GM23338 (cell line): ENCODE measurements at regions not wholly inside any gene's neighbourhood (a gene's known extent, or its start where the extent isn't known, plus 50 kb on each side); places are given as distances from the start of the nearest gene placed in this dataset.
A peak's percentile ranks its signal among the peaks of the same experiment; 100 is the strongest.

Experiments
- CREB1 ChIP-seq: fragments of 250-450 bp; sonication (Bioruptor Pico); IDR thresholded peaks from 2 replicates; pipeline ENCODE4 v1.5.0; 2020; ENCODE audit warnings: low read depth, mild to moderate bottlenecking, moderate library complexity
- EZH2 ChIP-seq: fragments of 200-600 bp; sonication (generic); IDR thresholded peaks from one replicate; pipeline ENCODE4 v1.8.0; 2017; ENCODE audit warnings: antibody characterized with exemption, mild to moderate bottlenecking, low read depth; ENCODE audit not compliant: unreplicated experiment
- POLR2AphosphoS5 ChIP-seq: IDR thresholded peaks from 2 replicates; pipeline ENCODE4 v1.6.1; 2016; ENCODE audit warnings: antibody characterized with exemption, low read depth
- TF ChIP-seq, protein P1 (sequence below), 2 experiments: fragments of 200-600 bp in 1 of 2; sonication (generic) in 1 of 2; conservative IDR thresholded peaks; 2 replicates each; pipeline versions ENCODE4 v1.5.1 to v1.6.1; 2016 to 2017; ENCODE audit warnings: antibody characterized with exemption in 2 of 2, low read depth in 2 of 2, mild to moderate bottlenecking in 2 of 2, moderate library complexity in 1 of 2

DNA sequence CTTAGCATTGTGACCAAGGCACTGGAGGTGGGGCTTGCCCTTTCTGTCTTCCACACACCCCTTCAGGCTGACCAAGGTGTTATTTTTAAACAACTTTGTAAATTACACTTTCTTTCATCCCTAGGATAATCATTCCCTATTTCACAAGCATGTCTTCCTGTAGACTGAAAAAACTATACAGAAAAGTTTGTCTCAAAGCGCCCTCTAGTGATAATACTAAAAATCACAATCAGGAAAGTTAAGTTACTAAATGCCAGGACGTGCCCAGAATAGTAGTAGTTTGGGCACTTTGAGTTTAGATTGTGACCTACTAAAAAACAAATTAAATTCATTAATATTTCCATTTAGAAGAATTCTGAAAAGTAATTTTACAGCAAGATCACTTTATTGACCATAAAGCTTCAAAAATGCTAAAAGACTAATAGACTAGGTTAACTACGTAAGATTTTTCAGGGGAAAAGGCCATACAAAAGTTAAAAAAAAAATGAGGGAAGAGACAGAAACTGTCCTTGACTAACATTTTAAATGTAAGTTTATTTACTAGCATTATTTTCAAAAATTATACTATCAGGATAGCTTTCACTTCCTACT, 123.3 kb upstream of the DUSP22 start:
- TF ChIP-seq, protein P1, sequence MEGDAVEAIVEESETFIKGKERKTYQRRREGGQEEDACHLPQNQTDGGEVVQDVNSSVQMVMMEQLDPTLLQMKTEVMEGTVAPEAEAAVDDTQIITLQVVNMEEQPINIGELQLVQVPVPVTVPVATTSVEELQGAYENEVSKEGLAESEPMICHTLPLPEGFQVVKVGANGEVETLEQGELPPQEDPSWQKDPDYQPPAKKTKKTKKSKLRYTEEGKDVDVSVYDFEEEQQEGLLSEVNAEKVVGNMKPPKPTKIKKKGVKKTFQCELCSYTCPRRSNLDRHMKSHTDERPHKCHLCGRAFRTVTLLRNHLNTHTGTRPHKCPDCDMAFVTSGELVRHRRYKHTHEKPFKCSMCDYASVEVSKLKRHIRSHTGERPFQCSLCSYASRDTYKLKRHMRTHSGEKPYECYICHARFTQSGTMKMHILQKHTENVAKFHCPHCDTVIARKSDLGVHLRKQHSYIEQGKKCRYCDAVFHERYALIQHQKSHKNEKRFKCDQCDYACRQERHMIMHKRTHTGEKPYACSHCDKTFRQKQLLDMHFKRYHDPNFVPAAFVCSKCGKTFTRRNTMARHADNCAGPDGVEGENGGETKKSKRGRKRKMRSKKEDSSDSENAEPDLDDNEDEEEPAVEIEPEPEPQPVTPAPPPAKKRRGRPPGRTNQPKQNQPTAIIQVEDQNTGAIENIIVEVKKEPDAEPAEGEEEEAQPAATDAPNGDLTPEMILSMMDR (conservative IDR thresholded peaks at IDR 0.05; ENCODE audit: low read depth in 2 of 2), result peak; percentile 57 to 81
- TF ChIP-seq EZH2 (no peak), POLR2AphosphoS5 (no peak), CREB1 (CRISPR knock-in tag) (no peak)
